ENCODE measurements at regions not wholly inside any gene's neighbourhood (a gene's known extent, or its start where the extent isn't known, plus 50 kb on each side); places are given as distances from the start of the nearest gene placed in this dataset.

GRCh38 chr14:84465880-84466279 is 1064.1 kb upstream of the FLRT2 start:
- TF ChIP-seq CTCF (IDR thresholded peaks at IDR 0.05) (no peak), POLR2A (IDR thresholded peaks at IDR 0.05) (no peak), EP300 (IDR thresholded peaks at IDR 0.05) (no peak), POLR2AphosphoS5 (IDR thresholded peaks at IDR 0.05) (no peak)

Measured in sigmoid colon (tissue), 4 donors.